Fibroblast of pulmonary artery (primary cell): ENCODE measurements at regions not wholly inside any gene's neighbourhood (a gene's known extent, or its start where the extent isn't known, plus 50 kb on each side); places are given as distances from the start of the nearest gene placed in this dataset.

Experiments
- DNase-seq: peaks from one replicate; pipeline ENCODE4 v3.0.0-alpha.2; 2010; ENCODE audit warnings: low read depth
- H3K4me3 ChIP-seq: replicated peaks from 2 replicates; pipeline ENCODE4 v1.5.1; 2011; ENCODE audit warnings: low read depth, mild to moderate bottlenecking, control low read depth, low read length, moderate library complexity
- CTCF ChIP-seq: IDR thresholded peaks from 2 replicates; pipeline ENCODE4 v1.5.1; 2011; ENCODE audit warnings: mild to moderate bottlenecking, control low read depth, low read length, inconsistent platforms; ENCODE audit errors: missing control alignments

- no peak for DNase-seq
- no peak for TF ChIP-seq CTCF
- H3K4me3 ChIP-seq, result no peak overlapping the region
These were observed 136.2 kb upstream of the SHH start for GRCh38 chr7:155948423-155948822.

- H3K4me3 ChIP-seq, result no peak overlapping the region
- TF ChIP-seq CTCF, result no peak
- DNase-seq, result peak; percentile 11
These were observed 134.8 kb upstream of the SHH start for GRCh38 chr7:155947051-155947450.

- H3K4me3 ChIP-seq, result no peak overlapping the region
- TF ChIP-seq CTCF, result no peak
- DNase-seq, result no peak
These were observed 133.5 kb upstream of the SHH start for GRCh38 chr7:155945670-155946325.

GRCh38 chr7:155944901-155945300, 132.6 kb upstream of the SHH start:
- no peak for DNase-seq
- no peak for TF ChIP-seq CTCF
- no peak overlapping the region for H3K4me3 ChIP-seq

- TF ChIP-seq CTCF, result no peak
- peak; percentile 21 for DNase-seq
- H3K4me3 ChIP-seq, result no peak overlapping the region
These were observed 131.1 kb upstream of the SHH start for GRCh38 chr7:155943251-155943899.

GRCh38 chr7:155942226-155942950, 130.1 kb upstream of the SHH start:
- TF ChIP-seq CTCF, result no peak
- no peak overlapping the region for H3K4me3 ChIP-seq
- no peak for DNase-seq
